Coronary artery (tissue), 2 donors: ENCODE measurements at regions not wholly inside any gene's neighbourhood (a gene's known extent, or its start where the extent isn't known, plus 50 kb on each side); places are given as distances from the start of the nearest gene placed in this dataset.

ENCODE experiments used
- DNase-seq: peaks from one replicate; pipeline ENCODE4 v3.0.0-alpha.2; 2017; ENCODE audit warnings: low spot score
- H3K27ac ChIP-seq, 2 donors: fragments of 200-600 bp; sonication (generic); one replicate each; pipeline ENCODE4 v1.5.1; 2016 to 2019
- H3K4me3 ChIP-seq: fragments of 200-600 bp; sonication (generic); 2 replicates; pipeline ENCODE4 v1.5.1; 2016; ENCODE audit warnings: mild to moderate bottlenecking, moderate library complexity
- CTCF ChIP-seq: fragments of 200-600 bp; sonication (generic); IDR thresholded peaks from one replicate; pipeline ENCODE4 v1.5.1; 2019; ENCODE audit warnings: antibody characterized with exemption

- Histone ChIP-seq H3K27ac (no peak overlapping the region), H3K4me3 (no peak overlapping the region)
- TF ChIP-seq CTCF, result no peak
- no peak for DNase-seq
Observed at GRCh38 chr4:187283201-187283955, 559.7 kb upstream of the FAT1 start.

- H3K4me3 ChIP-seq, result no peak overlapping the region
- DNase-seq, result no peak
- no peak overlapping the region for H3K27ac ChIP-seq
- no peak for TF ChIP-seq CTCF
Observed at GRCh38 chr4:187286525-187286924, 562.9 kb upstream of the FAT1 start.

- no peak overlapping the region for H3K27ac ChIP-seq
- no peak overlapping the region for H3K4me3 ChIP-seq
- no peak for DNase-seq
- TF ChIP-seq CTCF, result no peak
Observed at GRCh38 chr4:187289371-187289770, 565.7 kb upstream of the FAT1 start.

DNA sequence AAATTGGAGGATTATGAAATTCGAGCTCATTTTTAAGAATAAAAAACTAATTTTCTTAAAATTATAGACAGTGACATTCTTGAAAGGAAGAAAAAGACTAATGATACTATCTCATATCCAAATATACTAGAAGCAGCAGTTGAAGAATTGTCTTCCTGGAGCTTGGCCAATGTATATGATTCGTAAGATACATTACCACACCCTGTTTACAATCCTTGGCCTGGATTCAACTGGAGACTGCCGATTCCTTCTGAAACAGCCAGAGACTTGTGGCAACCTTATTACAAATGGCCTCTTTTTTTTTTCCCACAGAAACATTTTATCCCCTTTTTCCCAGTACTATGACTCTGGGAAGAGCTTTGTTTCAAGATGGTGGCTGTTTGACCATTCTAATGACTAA is 571.2 kb upstream of the FAT1 start:
- no peak for TF ChIP-seq CTCF
- H3K27ac ChIP-seq, result no peak overlapping the region
- DNase-seq, result no peak
- no peak overlapping the region for H3K4me3 ChIP-seq

DNA sequence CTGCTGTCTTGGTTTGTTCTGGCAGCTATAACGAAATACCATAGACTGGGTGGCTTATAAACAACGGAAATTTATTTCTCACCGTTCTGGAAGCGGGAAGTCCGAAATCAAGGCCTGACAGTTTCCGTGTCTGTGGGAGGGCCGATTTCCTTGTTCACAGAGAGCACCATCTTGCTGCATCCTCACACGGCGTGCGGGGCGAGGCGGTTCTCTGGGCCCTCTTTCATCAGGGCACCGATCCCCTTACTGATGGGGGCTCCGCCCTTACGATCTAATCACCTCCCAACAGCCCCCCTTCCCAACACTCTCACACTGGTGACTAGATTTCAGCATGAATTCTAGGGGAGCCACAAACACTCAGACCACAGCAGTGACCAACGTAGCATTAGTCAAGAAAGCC is 578.3 kb upstream of the FAT1 start:
- TF ChIP-seq CTCF, result no peak
- no peak for DNase-seq
- H3K4me3 ChIP-seq, result no peak overlapping the region
- no peak overlapping the region for H3K27ac ChIP-seq

- no peak for TF ChIP-seq CTCF
- no peak for DNase-seq
- Histone ChIP-seq H3K27ac (no peak overlapping the region), H3K4me3 (no peak overlapping the region)
Observed at GRCh38 chr4:187302457-187303150, 578.9 kb upstream of the FAT1 start.

DNA sequence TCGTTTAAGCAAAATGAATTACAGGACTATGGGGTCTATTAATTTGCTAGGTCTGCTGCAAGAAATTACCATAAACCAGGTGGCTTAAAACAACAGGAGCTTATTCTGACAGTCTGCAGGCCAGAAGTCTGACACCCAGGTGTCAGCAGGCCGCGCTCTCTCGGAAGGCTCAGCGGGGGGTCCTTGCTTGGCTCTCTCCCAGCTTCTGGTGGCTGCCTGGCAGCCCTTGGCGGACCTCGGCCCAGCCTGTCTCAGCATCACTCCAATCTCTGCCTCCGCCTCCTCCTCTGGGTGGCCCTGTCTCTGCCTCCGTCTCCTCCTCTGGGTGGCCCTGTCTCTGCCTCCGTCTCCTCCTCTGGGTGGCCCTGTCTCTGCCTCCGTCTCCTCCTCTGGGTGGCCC is 580.5 kb upstream of the FAT1 start:
- no peak for TF ChIP-seq CTCF
- no peak overlapping the region for H3K4me3 ChIP-seq
- no peak for DNase-seq
- H3K27ac ChIP-seq, result no peak overlapping the region
